Spleen (tissue), 11 donors: ENCODE measurements at regions not wholly inside any gene's neighbourhood (a gene's known extent, or its start where the extent isn't known, plus 50 kb on each side); places are given as distances from the start of the nearest gene placed in this dataset.
A peak's percentile ranks its signal among the peaks of the same experiment; 100 is the strongest.

Experiments
- DNase-seq: peaks from one replicate; pipeline ENCODE4 v3.0.0-alpha.2; 2020
- H3K27ac ChIP-seq, 8 donors: fragments of 200-600 bp; sonication (generic) in 7 of 8; 1 replicate in 4 of 8; 2 replicates in 4 of 8; pipeline versions ENCODE4 v1.5.0 to v1.8.0; 2016 to 2021; ENCODE audit warnings: inconsistent platforms in 4 of 8, mild to moderate bottlenecking in 4 of 8, moderate library complexity in 1 of 8
- H3K27me3 ChIP-seq, 7 donors: fragments of 200-600 bp; sonication (generic) in 6 of 7; replicated peaks in 1 of 7; 1 replicate in 4 of 7; 2 replicates in 3 of 7; pipeline versions ENCODE4 v1.5.0 to v1.8.0; 2016 to 2021; ENCODE audit warnings: inconsistent platforms in 3 of 7, mild to moderate bottlenecking in 1 of 7
- H3K36me3 ChIP-seq, 6 donors: fragments of 200-600 bp; sonication (generic) in 5 of 6; 1 replicate in 4 of 6; 2 replicates in 2 of 6; pipeline versions ENCODE4 v1.5.0 to v1.8.0; 2016 to 2021; ENCODE audit warnings: inconsistent platforms in 2 of 6
- H3K4me1 ChIP-seq, 6 donors: fragments of 200-600 bp; sonication (generic) in 5 of 6; 1 replicate in 3 of 6; 2 replicates in 3 of 6; pipeline versions ENCODE4 v1.5.0 to v1.8.0; 2016 to 2021; ENCODE audit warnings: inconsistent platforms in 3 of 6
- H3K4me3 ChIP-seq, 8 donors: fragments of 200-600 bp; sonication (generic) in 7 of 8; 1 replicate in 4 of 8; 2 replicates in 4 of 8; pipeline versions ENCODE4 v1.5.0 to v1.8.0; 2016 to 2021; ENCODE audit warnings: inconsistent platforms in 4 of 8, mild to moderate bottlenecking in 4 of 8, moderate library complexity in 2 of 8
- H3K9me3 ChIP-seq, 8 donors: fragments of 200-600 bp; sonication (generic) in 7 of 8; 1 replicate in 4 of 8; 2 replicates in 4 of 8; pipeline versions ENCODE4 v1.5.0 to v1.8.0; 2016 to 2021; ENCODE audit warnings: inconsistent platforms in 4 of 8
- CTCF ChIP-seq, 11 experiments: fragments of 200-600 bp in 7 of 11; fragments of 450-650 bp in 4 of 11; sonication (generic) in 4 of 11; IDR thresholded peaks in 8 of 11; conservative IDR thresholded peaks in 3 of 11; 1 replicate in 7 of 11; 2 replicates in 4 of 11; pipeline versions ENCODE4 v1.4.0 to v1.8.0; 2016 to 2021; ENCODE audit warnings: antibody characterized with exemption in 11 of 11, inconsistent platforms in 4 of 11, mild to moderate bottlenecking in 1 of 11
- POLR2A ChIP-seq, 3 donors: fragments of 450-650 bp; IDR thresholded peaks; one replicate each; pipeline ENCODE4 v1.5.1; 2017; ENCODE audit warnings: antibody characterized with exemption in 3 of 3, mild to moderate bottlenecking in 1 of 3
- POLR2AphosphoS5 ChIP-seq, 3 donors: sonication (generic); formaldehyde crosslinking; IDR thresholded peaks; one replicate each; pipeline ENCODE4 v1.5.1; 2017; ENCODE audit warnings: antibody characterized with exemption in 3 of 3
- WGBS, 5 donors: extraction: QIAGEN DNeasy Blood & Tissue Kit in 3 of 5; methylation state at CpG; one replicate each; pipeline versions ENCODE4 v1.1.5 to v1.1.7; 2013 to 2018; 5-methylcytosine and 5-hydroxymethylcytosine counted together
- intact Hi-C: fragments of 100-400 bp; cut with DNase I; formaldehyde crosslinking; loops from one replicate; pipeline ENCODE4 v1.15.0; 2023; ENCODE audit warnings: low total_unique reads
- donor health status: healthy with polysubstance abuse.
- donor health status: DM: no; HTN: no; CAD: no; lungs with moderate emphysema.
- donor health status: DM: no; HTN: no; CAD: no.
- donor health status: Bipolar disorder and iron deficiency.
- donor health status: healthy.
- donor health status: DM: no; HTN: no; CAD: no.
- donor health status: DM: yes; HTN: yes; CAD: no.

GRCh38 chrX:117376460-117376859, 740.1 kb downstream of the KLHL13 start:
- no peaks in the 10 kb centered on the region for H3K9me3 ChIP-seq
- H3K36me3 ChIP-seq: no peaks in the 10 kb centered on the region
- DNase-seq: no peak
- intact Hi-C loops: no loop called here
- TF ChIP-seq CTCF (IDR thresholded peaks at IDR 0.05 in 8 of 11, conservative IDR thresholded peaks at IDR 0.05 in 3 of 11) (no peak), POLR2AphosphoS5 (IDR thresholded peaks at IDR 0.05) (no peak), POLR2A (IDR thresholded peaks at IDR 0.05) (no peak)
- H3K27me3 ChIP-seq: no peaks in the 10 kb centered on the region
- H3K27ac ChIP-seq: no peak overlapping the region
- H3K4me3 ChIP-seq: no peak overlapping the region
- no peaks in the 10 kb centered on the region for H3K4me1 ChIP-seq

GRCh38 chrX:117335209-117335608, 781.4 kb downstream of the KLHL13 start:
- no peaks in the 10 kb centered on the region for H3K4me1 ChIP-seq
- WGBS, 5 donors: 46 to 76% (median 50%) methylated on average over 1 of the region's 1 CpG
- no peak for TF ChIP-seq POLR2A (IDR thresholded peaks at IDR 0.05)
- TF ChIP-seq POLR2AphosphoS5 (IDR thresholded peaks at IDR 0.05): no peak
- no peak for TF ChIP-seq CTCF (IDR thresholded peaks at IDR 0.05 in 8 of 11, conservative IDR thresholded peaks at IDR 0.05 in 3 of 11)
- no peak overlapping the region for H3K27ac ChIP-seq
- H3K9me3 ChIP-seq: peaks cover 0 to under 1% (median 0%) of the 10 kb centered on the region in 8 donors
- no peak overlapping the region for H3K4me3 ChIP-seq
- H3K27me3 ChIP-seq: no peaks in the 10 kb centered on the region
- intact Hi-C loops: no loop called here
- H3K36me3 ChIP-seq: no peaks in the 10 kb centered on the region
- no peak for DNase-seq

GRCh38 chrX:117327373-117327772, 789.2 kb downstream of the KLHL13 start:
- DNase-seq: no peak
- no peaks in the 10 kb centered on the region for H3K36me3 ChIP-seq
- WGBS, 5 donors: 41 to 75% (median 56%) methylated on average over 1 of the region's 1 CpG
- H3K9me3 ChIP-seq: peaks cover 0 to 26% (median 4%) of the 10 kb centered on the region in 8 donors
- H3K4me1 ChIP-seq: no peaks in the 10 kb centered on the region
- H3K4me3 ChIP-seq: no peak overlapping the region
- TF ChIP-seq CTCF (IDR thresholded peaks at IDR 0.05 in 8 of 11, conservative IDR thresholded peaks at IDR 0.05 in 3 of 11) (no peak), POLR2A (IDR thresholded peaks at IDR 0.05) (no peak), POLR2AphosphoS5 (IDR thresholded peaks at IDR 0.05) (no peak)
- intact Hi-C loops: no loop called here
- no peaks in the 10 kb centered on the region for H3K27me3 ChIP-seq
- no peak overlapping the region for H3K27ac ChIP-seq

- Histone ChIP-seq H3K36me3 (no peaks in the 10 kb centered on the region), H3K27ac (no peak overlapping the region), H3K4me3 (no peak overlapping the region), H3K9me3 (peaks cover 0 to 26% (median 4%) of the 10 kb centered on the region in 8 donors), H3K27me3 (no peaks in the 10 kb centered on the region), H3K4me1 (no peaks in the 10 kb centered on the region)
- no peak for TF ChIP-seq POLR2AphosphoS5 (IDR thresholded peaks at IDR 0.05)
- no peak for TF ChIP-seq POLR2A (IDR thresholded peaks at IDR 0.05)
- no peak for TF ChIP-seq CTCF (IDR thresholded peaks at IDR 0.05 in 8 of 11, conservative IDR thresholded peaks at IDR 0.05 in 3 of 11)
- intact Hi-C loops: no loop called here
- 29 to 68% (median 61%) methylated on average over 3 of the region's 3 CpGs for WGBS, 5 donors
- DNase-seq: peak; percentile 51
Observed at GRCh38 chrX:117325706-117326105, 790.9 kb downstream of the KLHL13 start.
